ENCODE measurements at regions not wholly inside any gene's neighbourhood (a gene's known extent, or its start where the extent isn't known, plus 50 kb on each side); places are given as distances from the start of the nearest gene placed in this dataset.

DNA sequence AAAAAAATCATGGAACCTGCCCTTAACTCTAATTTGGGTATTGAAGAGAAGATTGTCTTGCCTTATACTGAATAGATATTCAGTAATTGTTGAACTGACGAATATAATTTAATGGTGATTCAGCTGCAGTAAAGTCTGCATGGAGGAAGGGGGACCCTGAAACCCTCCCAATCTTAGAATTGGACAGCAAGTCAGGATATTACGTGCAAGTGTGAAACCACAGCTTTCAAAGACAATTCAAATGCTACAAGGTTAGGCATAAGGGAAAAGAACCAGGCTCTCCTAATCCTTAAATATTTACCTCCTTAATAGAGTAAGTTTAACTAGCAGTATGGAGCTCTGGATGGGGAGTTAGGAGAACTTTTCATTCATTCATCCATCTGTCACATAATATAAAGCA is 226.9 kb upstream of the TNP1 start:
- H3K9me3 Mint-ChIP-seq, result no peaks in the 10 kb centered on the region
- peak; percentile 5 for ATAC-seq
- peaks cover 3% of the 10 kb centered on the region for H3K27me3 Mint-ChIP-seq
- peak overlapping the region; percentile 80 for H3K27ac Mint-ChIP-seq
- H3K4me3 Mint-ChIP-seq, result peak overlapping the region; percentile 36
- H3K4me1 Mint-ChIP-seq, result peaks cover 62% of the 10 kb centered on the region
- no peak for DNase-seq
- H3K36me3 Mint-ChIP-seq (ENCODE audit: low read depth), result no peaks in the 10 kb centered on the region

DNA sequence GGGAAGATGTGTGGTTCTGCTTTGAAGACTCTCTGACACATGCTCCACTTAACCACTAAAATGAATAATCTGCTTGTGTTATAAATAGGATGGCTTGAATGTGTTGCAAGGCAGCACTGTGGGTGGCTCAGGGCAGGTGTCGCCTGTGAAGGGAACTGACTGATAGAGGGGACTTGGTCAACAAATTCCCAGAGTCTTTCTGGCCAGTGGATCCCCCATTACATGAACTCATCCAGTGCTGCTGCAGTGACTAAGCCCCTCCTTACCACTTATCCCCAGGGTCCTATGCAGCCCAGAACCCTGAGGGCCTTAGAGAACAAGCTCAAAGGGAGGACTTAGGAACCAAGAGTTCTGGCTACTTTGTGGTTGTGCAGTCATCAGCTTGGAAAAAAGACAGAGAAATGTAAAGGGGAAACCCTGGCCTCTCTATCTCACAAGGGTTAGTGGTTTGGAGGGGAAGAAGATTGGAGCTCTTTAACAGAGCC is 226.2 kb upstream of the TNP1 start:
- DNase-seq (peak; percentile 48), ATAC-seq (peak; percentile 79)
- peak overlapping the region; percentile 80 for H3K27ac Mint-ChIP-seq
- H3K4me1 Mint-ChIP-seq, result peaks cover 56% of the 10 kb centered on the region
- no peaks in the 10 kb centered on the region for H3K9me3 Mint-ChIP-seq
- H3K27me3 Mint-ChIP-seq, result peaks cover 4% of the 10 kb centered on the region
- no peaks in the 10 kb centered on the region for H3K36me3 Mint-ChIP-seq (ENCODE audit: low read depth)
- H3K4me3 Mint-ChIP-seq, result peak overlapping the region; percentile 36

DNA sequence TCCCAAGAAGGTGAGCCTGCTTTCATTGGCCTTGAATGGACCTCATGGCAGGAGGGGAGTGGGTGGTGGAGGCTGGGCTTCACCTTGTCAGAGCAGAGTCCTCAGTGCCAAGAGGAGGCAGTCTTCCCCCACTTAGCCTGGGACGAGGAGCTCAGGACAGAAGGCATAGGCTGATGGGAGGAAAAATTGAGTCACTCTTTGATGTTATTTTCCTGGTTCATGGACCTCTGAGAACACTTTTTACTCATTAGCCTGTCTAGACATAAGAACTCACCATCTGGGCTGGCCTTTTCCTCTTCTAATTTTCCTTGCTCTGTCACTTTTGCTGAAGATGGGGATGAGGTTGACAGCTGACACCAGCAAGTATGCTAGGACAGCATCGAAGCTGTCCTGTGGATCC is 225.7 kb upstream of the TNP1 start:
- Mint-ChIP-seq H3K9me3 (no peaks in the 10 kb centered on the region), H3K27ac (peak overlapping the region; percentile 80), H3K4me1 (peaks cover 50% of the 10 kb centered on the region), H3K4me3 (no peak overlapping the region), H3K36me3 (ENCODE audit: low read depth) (no peaks in the 10 kb centered on the region), H3K27me3 (peaks cover 6% of the 10 kb centered on the region)
- ATAC-seq (peak; percentile 38), DNase-seq (peak; percentile 36)

DNA sequence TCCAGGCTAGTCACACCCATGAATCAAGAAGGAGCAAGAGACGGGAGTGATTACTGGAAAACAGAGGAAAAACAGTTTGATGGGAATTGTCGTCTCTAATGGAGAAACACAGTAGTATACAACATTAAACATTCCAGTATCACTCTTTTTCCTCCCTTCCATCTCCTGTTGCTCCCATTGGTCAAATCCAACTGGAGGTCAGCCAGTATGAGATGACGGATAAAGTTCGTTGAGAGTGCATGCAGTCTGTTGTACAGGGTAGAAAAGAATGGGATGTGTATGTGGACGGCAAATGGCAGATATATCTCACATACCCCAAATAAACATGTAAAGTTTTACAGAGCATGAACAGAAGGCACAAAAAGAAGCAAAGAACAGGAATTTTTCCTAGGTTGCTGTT is 221.9 kb upstream of the TNP1 start:
- Mint-ChIP-seq H3K36me3 (ENCODE audit: low read depth) (no peaks in the 10 kb centered on the region), H3K4me1 (peaks cover 37% of the 10 kb centered on the region), H3K4me3 (no peak overlapping the region), H3K9me3 (no peaks in the 10 kb centered on the region), H3K27ac (no peak overlapping the region), H3K27me3 (peaks cover 6% of the 10 kb centered on the region)
- DNase-seq (no peak), ATAC-seq (no peak)

DNA sequence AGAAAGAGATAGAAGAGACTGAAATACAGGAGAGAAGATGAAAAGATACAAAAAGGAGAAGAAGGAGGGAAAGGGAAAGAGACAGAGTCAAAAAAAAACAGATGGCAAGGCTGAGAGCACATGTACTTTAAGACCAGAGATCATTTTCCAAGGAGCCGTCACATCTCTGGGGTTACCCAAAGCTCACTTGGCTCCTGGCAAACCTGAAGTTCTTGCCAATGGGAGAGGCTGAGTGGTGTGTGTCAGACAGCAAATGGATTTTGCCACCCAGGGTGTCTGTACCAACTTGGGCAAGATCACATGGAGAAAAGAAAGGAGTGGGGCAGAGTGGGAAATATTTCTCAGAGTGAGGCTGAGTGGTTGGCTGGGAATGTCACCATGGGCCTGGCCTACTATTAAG is 219.3 kb upstream of the TNP1 start:
- Mint-ChIP-seq H3K4me1 (peaks cover 27% of the 10 kb centered on the region), H3K27me3 (peaks cover 6% of the 10 kb centered on the region), H3K36me3 (ENCODE audit: low read depth) (no peaks in the 10 kb centered on the region), H3K4me3 (no peak overlapping the region), H3K9me3 (no peaks in the 10 kb centered on the region), H3K27ac (no peak overlapping the region)
- no peak for ATAC-seq
- no peak for DNase-seq

DNA sequence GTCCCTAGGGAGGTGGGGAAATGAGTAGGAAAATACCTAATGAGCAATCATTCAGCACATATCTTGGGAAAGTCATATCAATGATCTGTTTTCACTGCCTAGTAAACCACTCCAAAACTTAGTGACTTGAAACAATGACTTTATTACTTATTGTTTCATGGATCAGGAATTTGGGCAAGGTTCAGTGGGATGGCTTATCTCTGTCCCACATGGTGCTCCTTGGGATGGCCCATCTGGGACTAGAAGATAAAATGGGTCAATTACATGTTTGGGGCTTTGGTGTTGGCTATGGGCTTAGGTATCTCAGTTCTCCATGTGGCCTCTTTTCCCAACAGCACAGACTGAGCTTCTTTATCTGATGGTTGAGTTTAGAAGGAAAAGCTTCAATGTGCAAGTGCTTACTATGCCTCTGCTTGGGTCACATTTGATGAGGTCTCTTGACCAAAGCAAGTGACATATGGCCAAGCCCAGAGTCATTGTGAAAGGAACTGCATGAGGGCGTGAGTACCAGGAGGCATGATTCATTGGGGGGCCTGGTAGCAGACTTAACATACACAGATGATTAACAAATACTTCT is 218.1 kb upstream of the TNP1 start:
- peak; percentile 75 for ATAC-seq
- Mint-ChIP-seq H3K27me3 (peaks cover 4% of the 10 kb centered on the region), H3K4me1 (peaks cover 27% of the 10 kb centered on the region), H3K27ac (peak overlapping the region; percentile 59), H3K4me3 (no peak overlapping the region), H3K36me3 (ENCODE audit: low read depth) (no peaks in the 10 kb centered on the region), H3K9me3 (no peaks in the 10 kb centered on the region)
- DNase-seq, result peak; percentile 24

DNA sequence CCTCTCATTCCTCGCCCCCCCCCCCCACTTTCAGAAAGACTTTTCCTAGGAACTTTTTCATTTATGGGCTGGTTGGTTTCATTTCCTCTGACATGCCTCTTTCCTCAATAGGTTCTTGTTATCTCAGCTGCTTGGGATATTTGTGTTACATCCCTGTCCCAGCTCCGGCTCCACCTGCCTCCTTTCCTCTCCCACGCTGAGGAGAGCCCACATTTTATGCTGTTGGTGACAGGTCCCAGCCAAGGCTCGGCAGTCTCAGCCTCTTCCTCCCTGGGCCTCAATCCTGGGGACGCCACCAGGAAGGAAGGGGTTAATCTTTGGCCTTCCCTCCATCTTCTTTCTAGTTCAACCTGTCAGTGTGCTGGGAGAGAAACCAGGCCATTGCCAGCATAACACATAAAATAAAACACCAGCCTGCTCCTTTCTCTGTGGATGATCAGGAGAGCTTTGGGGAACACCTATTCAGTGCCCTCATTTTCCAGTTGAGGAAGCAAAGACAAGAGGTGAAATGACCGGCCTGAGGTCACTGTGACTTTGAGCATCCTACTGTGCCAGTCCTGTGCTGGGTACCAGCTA is 216.9 kb upstream of the TNP1 start:
- DNase-seq (no peak), ATAC-seq (no peak)
- no peak overlapping the region for H3K4me3 Mint-ChIP-seq
- H3K27ac Mint-ChIP-seq, result no peak overlapping the region
- no peaks in the 10 kb centered on the region for H3K36me3 Mint-ChIP-seq (ENCODE audit: low read depth)
- H3K27me3 Mint-ChIP-seq, result peaks cover 4% of the 10 kb centered on the region
- H3K9me3 Mint-ChIP-seq, result no peaks in the 10 kb centered on the region
- peaks cover 27% of the 10 kb centered on the region for H3K4me1 Mint-ChIP-seq

DNA sequence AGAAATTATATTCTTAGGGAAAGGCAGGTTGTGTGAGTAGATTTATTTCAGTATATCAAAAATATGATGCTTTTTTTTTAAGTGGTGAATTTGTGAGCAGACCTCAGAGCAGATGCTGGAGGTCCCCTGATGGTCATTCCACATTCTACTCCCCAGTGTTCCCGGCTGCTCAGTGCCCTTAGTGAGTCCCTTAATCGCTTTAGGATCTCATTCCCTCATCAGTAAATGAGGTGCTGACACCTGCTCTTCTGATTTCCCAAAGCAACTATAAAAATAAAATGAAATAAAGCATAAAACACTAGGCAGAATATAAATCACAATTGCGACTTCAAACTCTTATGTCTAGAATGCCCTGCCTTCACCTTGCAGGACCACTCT is 216.2 kb upstream of the TNP1 start:
- peaks cover 2% of the 10 kb centered on the region for H3K27me3 Mint-ChIP-seq
- no peak for DNase-seq
- no peaks in the 10 kb centered on the region for H3K9me3 Mint-ChIP-seq
- no peak for ATAC-seq
- H3K27ac Mint-ChIP-seq, result no peak overlapping the region
- H3K36me3 Mint-ChIP-seq (ENCODE audit: low read depth), result no peaks in the 10 kb centered on the region
- peaks cover 27% of the 10 kb centered on the region for H3K4me1 Mint-ChIP-seq
- no peak overlapping the region for H3K4me3 Mint-ChIP-seq

DNA sequence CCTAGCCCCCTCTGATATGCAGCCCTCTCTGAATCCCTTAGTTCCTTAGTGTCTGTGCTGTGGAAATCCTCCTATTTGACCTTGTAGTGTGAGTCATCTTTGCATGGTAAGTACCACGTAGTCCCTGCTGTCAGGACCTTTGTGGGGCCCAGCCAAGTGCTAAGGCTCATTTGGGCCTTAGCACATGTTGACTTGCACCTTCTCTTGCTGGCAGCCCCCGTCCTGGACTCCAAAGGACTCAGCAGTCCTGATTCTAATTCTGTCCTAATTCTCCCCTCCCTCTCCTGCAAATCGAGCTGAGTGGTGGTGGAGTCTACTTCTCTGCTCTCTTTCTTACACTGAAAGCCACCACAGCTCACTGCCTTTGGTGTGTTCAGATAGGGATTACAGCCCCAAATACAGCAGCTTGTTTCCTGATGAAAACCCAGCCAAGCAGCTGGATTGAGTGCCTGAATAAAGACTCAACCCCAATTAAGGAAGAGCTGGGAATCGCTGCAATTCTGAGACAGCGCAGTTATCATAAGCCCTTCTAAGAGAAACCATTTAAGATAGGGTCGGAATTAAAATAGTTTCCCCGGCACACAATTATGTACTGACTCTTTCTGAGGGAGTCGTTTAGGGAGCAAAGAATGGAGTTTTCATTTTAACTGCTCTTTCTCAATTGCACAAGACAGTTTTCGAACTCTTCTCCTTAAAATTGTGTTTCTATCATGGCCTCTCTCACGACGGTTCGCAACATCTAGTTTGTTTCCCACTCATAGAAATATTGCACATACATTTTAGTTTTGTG is 215.6 kb upstream of the TNP1 start:
- DNase-seq (no peak), ATAC-seq (peak; percentile 45)
- peaks cover 27% of the 10 kb centered on the region for H3K4me1 Mint-ChIP-seq
- peak overlapping the region; percentile 26 for H3K27ac Mint-ChIP-seq
- H3K9me3 Mint-ChIP-seq, result no peaks in the 10 kb centered on the region
- no peaks in the 10 kb centered on the region for H3K27me3 Mint-ChIP-seq
- H3K4me3 Mint-ChIP-seq, result no peak overlapping the region
- H3K36me3 Mint-ChIP-seq (ENCODE audit: low read depth), result no peaks in the 10 kb centered on the region

DNA sequence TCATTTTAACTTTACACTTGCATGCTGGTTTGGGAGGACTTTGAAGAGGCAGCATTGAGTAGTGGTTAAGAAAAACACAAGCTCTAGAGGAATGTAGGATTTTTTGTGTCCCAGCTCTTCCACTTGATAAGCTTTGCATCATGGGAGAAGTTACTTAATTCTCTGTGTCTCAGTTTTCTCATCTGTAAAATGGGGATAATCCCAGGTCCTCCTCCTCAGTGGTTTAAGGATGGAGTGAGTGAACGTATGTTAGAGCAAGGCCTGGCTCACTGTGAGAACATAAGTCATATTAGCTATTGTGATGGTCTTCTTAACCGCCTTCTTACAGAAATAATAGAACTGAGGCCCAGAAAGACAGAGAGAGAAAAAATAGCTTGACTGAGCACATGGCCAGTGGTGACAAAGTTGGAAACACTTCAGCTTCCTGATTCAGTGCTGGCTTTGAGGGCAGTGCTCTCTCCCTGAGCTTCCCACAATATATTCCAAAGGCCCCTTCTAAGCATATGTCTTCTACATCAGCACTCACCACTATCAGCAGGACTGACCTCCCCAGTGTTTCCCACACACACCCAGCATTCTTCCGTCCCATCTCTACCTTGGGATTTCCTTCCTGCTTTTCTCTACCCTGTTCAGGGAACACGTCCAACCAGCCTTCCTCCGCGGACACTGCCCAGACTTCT is 214.9 kb upstream of the TNP1 start:
- ATAC-seq (no peak), DNase-seq (no peak)
- Mint-ChIP-seq H3K36me3 (ENCODE audit: low read depth) (no peaks in the 10 kb centered on the region), H3K4me1 (peaks cover 27% of the 10 kb centered on the region), H3K27me3 (no peaks in the 10 kb centered on the region), H3K4me3 (no peak overlapping the region), H3K9me3 (no peaks in the 10 kb centered on the region), H3K27ac (peak overlapping the region; percentile 26)

DNA sequence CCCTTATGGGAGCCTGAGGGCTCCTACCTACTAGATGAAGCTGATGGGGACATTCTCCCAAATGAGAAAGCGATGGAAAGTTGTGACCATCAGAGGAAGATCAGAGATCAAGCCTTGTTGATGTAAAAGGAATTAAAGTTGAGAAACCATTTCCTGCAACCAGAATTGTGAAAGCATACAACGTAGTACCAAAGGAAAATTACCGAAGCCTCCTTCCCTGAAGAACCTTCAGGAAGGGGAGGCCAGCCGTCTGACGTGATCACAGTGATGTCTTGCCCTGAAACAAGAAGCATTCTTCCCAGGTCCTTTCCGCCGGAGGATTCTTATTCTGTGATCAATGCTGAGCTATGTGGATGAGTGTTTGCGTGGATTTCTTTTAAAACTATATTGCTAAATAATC is 211.6 kb upstream of the TNP1 start:
- no peak overlapping the region for H3K27ac Mint-ChIP-seq
- H3K36me3 Mint-ChIP-seq (ENCODE audit: low read depth), result no peaks in the 10 kb centered on the region
- H3K4me3 Mint-ChIP-seq, result no peak overlapping the region
- H3K27me3 Mint-ChIP-seq, result peaks cover 4% of the 10 kb centered on the region
- peaks cover 6% of the 10 kb centered on the region for H3K9me3 Mint-ChIP-seq
- ATAC-seq (no peak), DNase-seq (no peak)
- peaks cover 8% of the 10 kb centered on the region for H3K4me1 Mint-ChIP-seq

DNA sequence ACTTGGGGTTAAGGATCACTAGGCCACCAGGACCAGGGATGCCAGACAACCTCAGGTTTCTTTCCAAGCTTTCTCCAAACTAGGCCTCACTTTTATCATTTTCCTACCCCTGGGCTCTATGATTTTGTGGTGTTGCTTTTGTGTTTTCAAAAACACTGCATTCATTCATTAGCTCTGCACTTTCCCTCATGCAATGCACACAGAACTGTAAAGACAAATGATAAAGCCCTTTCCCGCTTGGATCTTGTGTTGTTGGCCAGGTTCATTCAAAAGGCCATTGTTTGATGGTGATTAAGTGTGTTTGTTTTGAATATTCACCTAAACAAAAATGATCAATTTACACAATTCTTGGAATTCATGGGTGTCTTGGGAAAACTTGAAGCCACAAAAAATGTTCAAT is 210.7 kb upstream of the TNP1 start:
- peaks cover 8% of the 10 kb centered on the region for H3K4me1 Mint-ChIP-seq
- H3K9me3 Mint-ChIP-seq, result peaks cover 6% of the 10 kb centered on the region
- DNase-seq, result no peak
- H3K27ac Mint-ChIP-seq, result no peak overlapping the region
- no peak for ATAC-seq
- H3K4me3 Mint-ChIP-seq, result no peak overlapping the region
- no peaks in the 10 kb centered on the region for H3K36me3 Mint-ChIP-seq (ENCODE audit: low read depth)
- H3K27me3 Mint-ChIP-seq, result peaks cover 8% of the 10 kb centered on the region

DNA sequence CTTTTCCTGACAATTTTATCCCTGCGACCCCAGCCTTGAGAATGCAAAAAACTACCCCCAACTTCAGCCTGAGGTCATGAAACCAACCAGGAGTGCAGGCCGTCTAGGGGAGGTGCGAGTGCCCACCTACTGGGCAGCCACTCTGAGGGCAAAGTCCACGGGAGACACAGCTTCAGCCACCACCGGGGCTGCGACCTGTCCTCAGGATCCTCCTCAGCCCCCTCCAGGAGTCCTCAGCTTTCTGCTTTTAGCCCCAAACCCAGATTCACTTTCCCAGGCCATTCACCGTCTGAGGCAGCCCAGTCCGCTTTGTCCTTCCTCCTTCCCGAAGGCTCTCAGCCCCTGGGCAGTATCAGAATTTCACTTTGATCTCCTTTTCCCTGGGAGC is 210.2 kb upstream of the TNP1 start:
- Mint-ChIP-seq H3K4me3 (no peak overlapping the region), H3K4me1 (peaks cover 3% of the 10 kb centered on the region), H3K27ac (no peak overlapping the region), H3K9me3 (peaks cover 6% of the 10 kb centered on the region), H3K36me3 (ENCODE audit: low read depth) (no peaks in the 10 kb centered on the region), H3K27me3 (peaks cover 12% of the 10 kb centered on the region)
- no peak for ATAC-seq
- DNase-seq, result no peak

DNA sequence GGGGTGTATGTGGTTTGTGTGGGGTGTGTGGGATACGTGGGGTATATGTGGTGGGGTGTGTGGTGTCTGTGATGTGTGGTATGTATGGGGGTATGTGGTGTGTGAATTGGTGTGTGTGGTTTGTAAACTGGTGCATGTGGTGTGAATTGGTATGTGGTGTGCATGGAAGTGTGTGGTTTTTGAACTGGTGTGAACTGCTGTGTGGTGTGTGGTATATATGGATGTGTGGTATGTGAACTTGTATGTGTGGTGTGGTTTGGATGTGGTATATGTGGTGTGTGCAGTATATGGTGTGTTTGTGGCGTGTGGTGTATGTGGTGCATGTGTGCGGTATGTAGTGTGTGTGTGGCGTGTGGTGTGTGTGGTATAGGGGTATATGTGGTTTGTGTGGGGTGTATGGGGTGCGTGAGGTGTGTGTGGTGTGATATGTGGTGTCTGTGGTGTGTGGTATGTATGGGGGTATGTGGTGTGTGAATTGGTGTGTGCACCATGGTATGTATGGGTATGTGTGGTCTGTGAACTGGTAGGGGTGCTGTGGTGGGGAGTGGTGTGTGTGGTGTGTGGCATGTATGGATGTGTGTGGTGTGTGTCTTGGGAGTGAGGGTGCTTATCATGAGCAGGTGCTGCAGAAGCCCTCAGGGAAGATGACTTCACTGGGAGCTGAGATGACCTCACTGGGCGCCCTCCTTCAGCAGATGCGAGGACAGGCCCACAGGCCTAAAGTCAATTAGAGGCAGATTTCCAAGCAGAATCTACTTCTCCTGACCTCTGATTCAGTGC is 209.6 kb upstream of the TNP1 start:
- H3K36me3 Mint-ChIP-seq (ENCODE audit: low read depth), result no peaks in the 10 kb centered on the region
- ATAC-seq (peak; percentile 8), DNase-seq (no peak)
- H3K4me1 Mint-ChIP-seq, result no peaks in the 10 kb centered on the region
- no peak overlapping the region for H3K27ac Mint-ChIP-seq
- no peak overlapping the region for H3K4me3 Mint-ChIP-seq
- H3K27me3 Mint-ChIP-seq, result peaks cover 12% of the 10 kb centered on the region
- peaks cover 6% of the 10 kb centered on the region for H3K9me3 Mint-ChIP-seq
